Activated gamma-delta T cell (primary cell): ENCODE measurements at regions not wholly inside any gene's neighbourhood (a gene's known extent, or its start where the extent isn't known, plus 50 kb on each side); places are given as distances from the start of the nearest gene placed in this dataset.
"Not testable (repeated sequence)": the region's sequence is repeated elsewhere in the genome, so short reads cannot be mapped to it uniquely, and the experiment has no call there.

Source experiments
- DNase-seq: peaks from one replicate; lab custom pipeline; 2025; lab: John Stamatoyannopoulos, UW

GRCh38 chr9:90979639-90980038 lies 178.0 kb downstream of the SYK start:
- no peak for DNase-seq

GRCh38 chr9:90981726-90982125 lies 180.1 kb downstream of the SYK start:
- no peak for DNase-seq

GRCh38 chr9:90983394-90983793 lies 181.8 kb downstream of the SYK start:
- DNase-seq = no peak

- no peak for DNase-seq
Observed at GRCh38 chr9:90985631-90986030, 184.0 kb downstream of the SYK start.

- DNase-seq = no peak
Observed at GRCh38 chr9:90986161-90986560, 184.5 kb downstream of the SYK start.

- no peak for DNase-seq
Observed at GRCh38 chr9:90987566-90987965, 185.9 kb downstream of the SYK start.

GRCh38 chr9:90988318-90988717 lies 186.7 kb downstream of the SYK start:
- DNase-seq = no peak

- no peak for DNase-seq
Observed at GRCh38 chr9:90991953-90992352, 190.3 kb downstream of the SYK start.

- DNase-seq = no peak
Observed at GRCh38 chr9:90995516-90995915, 193.9 kb downstream of the SYK start.

- DNase-seq = no peak
Observed at GRCh38 chr9:90996154-90997065, 194.8 kb downstream of the SYK start.

- DNase-seq = no peak
Observed at GRCh38 chr9:90998573-90998972, 197.0 kb downstream of the SYK start.

GRCh38 chr9:90999425-91000397 lies 198.1 kb downstream of the SYK start:
- DNase-seq = no peak

- DNase-seq = no peak
Observed at GRCh38 chr9:91001146-91001611, 199.6 kb downstream of the SYK start.

GRCh38 chr9:91004484-91004883 lies 202.9 kb downstream of the SYK start:
- DNase-seq = no peak

GRCh38 chr9:91004992-91005391 lies 203.4 kb downstream of the SYK start:
- DNase-seq = no peak

- DNase-seq = no peak
Observed at GRCh38 chr9:91006046-91006445, 204.4 kb downstream of the SYK start.

GRCh38 chr9:91008568-91008967 lies 206.9 kb downstream of the SYK start:
- no peak for DNase-seq

- no peak for DNase-seq
Observed at GRCh38 chr9:91011891-91012290, 210.3 kb downstream of the SYK start.

- no peak for DNase-seq
Observed at GRCh38 chr9:91012933-91013841, 211.6 kb downstream of the SYK start.

GRCh38 chr9:91017245-91017644 lies 215.6 kb downstream of the SYK start:
- no peak for DNase-seq

GRCh38 chr9:91019871-91020270 lies 218.3 kb downstream of the SYK start:
- not testable (repeated sequence) for DNase-seq
